Right lobe of liver (tissue), 4 donors: ENCODE measurements at regions not wholly inside any gene's neighbourhood (a gene's known extent, or its start where the extent isn't known, plus 50 kb on each side); places are given as distances from the start of the nearest gene placed in this dataset.

ENCODE experiments used
- POLR2A ChIP-seq: fragments of 450-650 bp; IDR thresholded peaks from one replicate; pipeline ENCODE4 v1.6.1; 2017; ENCODE audit warnings: antibody characterized with exemption, mild to moderate bottlenecking
- TF ChIP-seq, protein P1 (sequence below), 4 donors: fragments of 200-600 bp in 3 of 4; fragments of 450-650 bp in 1 of 4; IDR thresholded peaks; one replicate each; pipeline versions ENCODE4 v1.5.1 to v1.8.0; 2016 to 2022; ENCODE audit warnings: antibody characterized with exemption in 4 of 4, mild to moderate bottlenecking in 2 of 4
- donor health status: DM: no; HTN: no; CAD: no.
- donor health status: DM: no; HTN: no; CAD: no.
- donor health status: DM: no; HTN: yes; CAD: no.

DNA sequence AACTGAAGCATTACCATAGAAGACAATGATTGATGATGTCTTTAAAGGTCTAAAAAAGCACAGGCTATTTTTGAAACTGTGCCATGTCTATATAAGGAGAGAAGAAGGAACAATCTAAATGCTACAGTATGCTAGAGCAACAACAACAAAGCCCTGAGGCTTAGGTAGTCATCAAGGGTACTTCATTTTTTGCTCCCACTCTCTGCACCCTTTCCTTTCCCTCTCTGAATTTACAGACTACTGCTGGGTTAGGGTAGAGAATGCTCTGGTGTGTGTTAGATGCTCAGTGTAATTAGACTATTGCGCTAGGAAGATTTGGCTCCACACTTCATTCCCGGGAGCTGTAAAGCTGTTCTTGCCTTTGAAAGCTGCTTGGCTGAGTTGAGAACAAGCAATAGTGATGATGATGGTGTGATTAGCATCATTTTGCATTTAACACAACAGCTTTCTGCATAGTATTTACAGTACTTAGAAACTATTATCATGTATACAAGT, 1262.5 kb upstream of the CITED2 start:
- TF ChIP-seq, protein P1, sequence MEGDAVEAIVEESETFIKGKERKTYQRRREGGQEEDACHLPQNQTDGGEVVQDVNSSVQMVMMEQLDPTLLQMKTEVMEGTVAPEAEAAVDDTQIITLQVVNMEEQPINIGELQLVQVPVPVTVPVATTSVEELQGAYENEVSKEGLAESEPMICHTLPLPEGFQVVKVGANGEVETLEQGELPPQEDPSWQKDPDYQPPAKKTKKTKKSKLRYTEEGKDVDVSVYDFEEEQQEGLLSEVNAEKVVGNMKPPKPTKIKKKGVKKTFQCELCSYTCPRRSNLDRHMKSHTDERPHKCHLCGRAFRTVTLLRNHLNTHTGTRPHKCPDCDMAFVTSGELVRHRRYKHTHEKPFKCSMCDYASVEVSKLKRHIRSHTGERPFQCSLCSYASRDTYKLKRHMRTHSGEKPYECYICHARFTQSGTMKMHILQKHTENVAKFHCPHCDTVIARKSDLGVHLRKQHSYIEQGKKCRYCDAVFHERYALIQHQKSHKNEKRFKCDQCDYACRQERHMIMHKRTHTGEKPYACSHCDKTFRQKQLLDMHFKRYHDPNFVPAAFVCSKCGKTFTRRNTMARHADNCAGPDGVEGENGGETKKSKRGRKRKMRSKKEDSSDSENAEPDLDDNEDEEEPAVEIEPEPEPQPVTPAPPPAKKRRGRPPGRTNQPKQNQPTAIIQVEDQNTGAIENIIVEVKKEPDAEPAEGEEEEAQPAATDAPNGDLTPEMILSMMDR (IDR thresholded peaks at IDR 0.05), result no peak
- TF ChIP-seq POLR2A, result no peak
